H1 (cell line): ENCODE measurements at regions not wholly inside any gene's neighbourhood (a gene's known extent, or its start where the extent isn't known, plus 50 kb on each side); places are given as distances from the start of the nearest gene placed in this dataset.

ENCODE experiments used
- CEBPB ChIP-seq: IDR thresholded peaks from 2 replicates; pipeline ENCODE4 v1.6.1; 2012; ENCODE audit warnings: low read depth, low read length
- CTCF ChIP-seq, 3 experiments: IDR thresholded peaks; 1 replicate in 2 of 3; 2 replicates in 1 of 3; pipeline versions ENCODE4 v1.5.1 to v1.6.1; 2011; ENCODE audit warnings: low read length in 3 of 3, mild to moderate bottlenecking in 3 of 3, inconsistent platforms in 2 of 3, low read depth in 1 of 3, moderate library complexity in 1 of 3; ENCODE audit not compliant: insufficient read depth in 1 of 3; ENCODE audit errors: control extremely low read depth in 1 of 3
- JUN ChIP-seq: IDR thresholded peaks from 2 replicates; pipeline ENCODE4 v1.6.1; 2011; ENCODE audit warnings: low read depth, mild to moderate bottlenecking, improper control_type of control experiment, low read length
- POLR2A ChIP-seq, 2 experiments: IDR thresholded peaks; 1 replicate in 1 of 2; 2 replicates in 1 of 2; pipeline ENCODE4 v1.6.1; 2011; ENCODE audit warnings: low read depth in 2 of 2, low read length in 2 of 2, mild to moderate bottlenecking in 2 of 2; ENCODE audit errors: control extremely low read depth in 1 of 2
- SP1 ChIP-seq: IDR thresholded peaks from 2 replicates; pipeline ENCODE4 v1.6.1; 2011; ENCODE audit warnings: low read depth, low read length
- SP2 ChIP-seq: IDR thresholded peaks from 2 replicates; pipeline ENCODE4 v1.6.1; 2012; ENCODE audit warnings: mild to moderate bottlenecking, low read length, inconsistent platforms
- ZNF274 ChIP-seq: IDR thresholded peaks from 2 replicates; pipeline ENCODE4 v1.7.0; 2012; ENCODE audit warnings: low read length, borderline replicate concordance; ENCODE audit errors: extremely low read depth

- no peak for TF ChIP-seq SP1
- no peak for TF ChIP-seq JUN
- TF ChIP-seq POLR2A (IDR thresholded peaks at IDR 0.05; ENCODE audit: control extremely low read depth in 1 of 2, low read depth in 2 of 2, low read length in 2 of 2), result no peak
- TF ChIP-seq ZNF274, result no peak
- no peak for TF ChIP-seq CTCF (IDR thresholded peaks at IDR 0.05; ENCODE audit: control extremely low read depth in 1 of 3, insufficient read depth in 1 of 3, low read depth in 1 of 3, low read length in 3 of 3)
- no peak for TF ChIP-seq CEBPB
- TF ChIP-seq SP2, result no peak
Measured at GRCh38 chr3:154843647-154844046, 236.5 kb upstream of the MME start.
